ENCODE measurements at regions not wholly inside any gene's neighbourhood (a gene's known extent, or its start where the extent isn't known, plus 50 kb on each side); places are given as distances from the start of the nearest gene placed in this dataset.

DNA sequence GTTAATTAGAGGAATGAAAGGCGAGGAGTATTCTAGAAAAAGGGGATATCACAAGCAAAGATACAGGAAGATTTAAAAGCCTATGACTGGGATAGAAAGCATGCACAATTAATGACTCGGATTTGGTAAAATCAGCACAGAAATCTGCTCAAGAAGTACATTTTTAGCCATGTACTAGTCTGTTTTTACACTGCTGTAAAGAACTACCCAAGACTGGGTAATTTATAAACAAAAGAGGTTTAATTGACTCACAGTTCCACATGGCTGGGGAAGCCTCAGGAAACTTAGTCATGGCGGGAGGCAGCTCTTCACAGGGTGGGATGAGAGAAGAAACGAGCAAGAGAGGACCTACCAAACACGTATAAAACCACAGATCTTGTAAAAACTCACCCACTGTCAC is 716.3 kb upstream of the MDGA2 start:
- H3K27ac Mint-ChIP-seq = no peak overlapping the region
- ChIA-PET POLR2A (no interaction called here), CTCF (no interaction called here)
- no peaks in the 10 kb centered on the region for H3K36me3 Mint-ChIP-seq (ENCODE audit: low read depth)
- H3K4me1 Mint-ChIP-seq = no peaks in the 10 kb centered on the region
- no peak overlapping the region for H3K4me3 Mint-ChIP-seq
- H3K27me3 Mint-ChIP-seq = no peaks in the 10 kb centered on the region
- no peak for DNase-seq
- no peaks in the 10 kb centered on the region for H3K9me3 Mint-ChIP-seq

DNA sequence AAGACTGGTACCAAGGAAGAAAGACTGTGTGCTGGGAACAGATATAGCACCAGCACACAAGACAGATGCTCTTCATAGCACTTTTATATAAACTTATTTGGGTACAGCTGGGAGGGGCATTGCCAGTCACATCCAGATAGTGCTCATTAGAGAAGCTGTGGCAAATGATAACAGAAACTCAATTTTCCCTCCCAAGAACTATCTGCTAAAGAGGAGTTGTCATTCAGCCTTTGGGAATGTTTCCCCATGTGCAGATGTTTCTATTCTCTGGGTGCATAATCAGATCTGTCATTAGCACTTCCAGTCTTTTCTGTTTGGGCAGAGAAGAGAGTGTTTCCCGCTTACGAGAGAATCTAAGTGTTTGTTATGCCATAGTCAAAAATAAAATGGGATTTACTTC is 714.9 kb upstream of the MDGA2 start:
- Mint-ChIP-seq H3K9me3 (no peaks in the 10 kb centered on the region), H3K27ac (no peak overlapping the region), H3K4me1 (no peaks in the 10 kb centered on the region), H3K36me3 (ENCODE audit: low read depth) (no peaks in the 10 kb centered on the region), H3K4me3 (no peak overlapping the region), H3K27me3 (no peaks in the 10 kb centered on the region)
- ChIA-PET POLR2A (no interaction called here), CTCF (no interaction called here)
- no peak for DNase-seq

DNA sequence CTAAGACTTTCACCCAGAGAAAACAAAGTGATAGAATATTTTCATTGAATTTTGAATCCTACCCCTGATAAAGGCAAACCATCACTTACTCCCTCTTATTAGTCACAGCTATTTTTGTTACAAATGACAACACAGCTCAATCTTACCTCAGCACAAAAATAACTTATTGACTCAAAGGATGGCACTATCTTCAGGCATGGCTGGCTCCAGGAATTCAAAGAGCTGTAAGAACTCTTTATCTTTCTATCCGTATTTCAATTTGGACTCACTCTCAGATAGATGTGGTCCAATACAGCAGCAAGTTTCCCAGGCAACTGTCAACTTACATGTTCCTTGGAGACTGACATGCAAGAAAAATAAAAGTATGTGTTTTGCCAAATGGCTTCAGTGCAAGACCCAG is 709.4 kb upstream of the MDGA2 start:
- Mint-ChIP-seq H3K4me1 (no peaks in the 10 kb centered on the region), H3K9me3 (peaks cover 11% of the 10 kb centered on the region), H3K27me3 (no peaks in the 10 kb centered on the region), H3K4me3 (no peak overlapping the region), H3K27ac (no peak overlapping the region), H3K36me3 (ENCODE audit: low read depth) (no peaks in the 10 kb centered on the region)
- ChIA-PET POLR2A (no interaction called here), CTCF (no interaction called here)
- DNase-seq = no peak

DNA sequence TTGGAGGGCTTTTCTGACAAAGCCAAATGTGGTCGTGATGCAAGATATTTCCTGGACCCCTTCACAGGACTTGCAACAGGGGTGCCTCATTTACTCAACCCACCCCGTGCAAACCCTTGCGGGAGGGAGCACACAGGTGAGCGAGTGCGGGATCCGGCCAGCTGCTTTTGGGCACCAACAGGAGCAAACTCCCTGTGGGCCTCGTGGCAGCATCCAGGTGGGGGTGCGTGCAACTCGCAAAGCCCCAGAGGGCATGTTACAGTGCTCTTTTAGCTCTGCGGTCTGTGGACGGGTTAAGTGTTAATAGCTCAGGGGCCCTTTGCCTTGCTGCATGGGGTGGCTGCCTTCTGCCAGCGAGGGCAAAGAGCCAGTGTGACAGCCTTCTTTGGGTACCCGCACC is 707.6 kb upstream of the MDGA2 start:
- H3K4me3 Mint-ChIP-seq = no peak overlapping the region
- ChIA-PET CTCF (no interaction called here), POLR2A (no interaction called here)

DNA sequence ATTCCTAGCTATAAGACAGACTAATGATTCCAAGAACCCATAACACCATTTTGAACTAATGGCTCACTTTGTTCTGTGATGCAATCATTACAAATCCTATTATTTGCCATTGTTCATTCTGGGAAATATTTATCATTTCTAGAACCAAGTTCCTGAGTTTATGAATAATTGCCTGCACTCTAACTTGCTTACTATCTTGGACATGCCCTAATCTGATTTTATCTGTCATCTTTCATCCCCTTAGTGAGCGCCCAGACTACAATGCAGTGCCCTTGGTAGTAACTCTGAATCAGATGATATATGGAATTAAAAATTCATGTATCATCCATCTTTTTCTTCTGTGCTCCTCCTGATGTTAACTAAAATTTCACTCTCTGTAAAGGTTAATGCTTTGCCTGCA is 703.1 kb upstream of the MDGA2 start:
- ChIA-PET CTCF (no interaction called here), POLR2A (no interaction called here)
- Mint-ChIP-seq H3K9me3 (peaks cover 6% of the 10 kb centered on the region), H3K4me3 (no peak overlapping the region), H3K27ac (no peak overlapping the region), H3K36me3 (ENCODE audit: low read depth) (no peaks in the 10 kb centered on the region), H3K4me1 (no peaks in the 10 kb centered on the region), H3K27me3 (no peaks in the 10 kb centered on the region)
- no peak for DNase-seq

More for the DNA sequence above, 707.6 kb upstream of the MDGA2 start:
- Mint-ChIP-seq H3K36me3 (ENCODE audit: low read depth) (no peaks in the 10 kb centered on the region), H3K27me3 (no peaks in the 10 kb centered on the region), H3K4me1 (no peaks in the 10 kb centered on the region), H3K9me3 (peaks cover 11% of the 10 kb centered on the region), H3K27ac (no peak overlapping the region)
- no peak for DNase-seq

DNA sequence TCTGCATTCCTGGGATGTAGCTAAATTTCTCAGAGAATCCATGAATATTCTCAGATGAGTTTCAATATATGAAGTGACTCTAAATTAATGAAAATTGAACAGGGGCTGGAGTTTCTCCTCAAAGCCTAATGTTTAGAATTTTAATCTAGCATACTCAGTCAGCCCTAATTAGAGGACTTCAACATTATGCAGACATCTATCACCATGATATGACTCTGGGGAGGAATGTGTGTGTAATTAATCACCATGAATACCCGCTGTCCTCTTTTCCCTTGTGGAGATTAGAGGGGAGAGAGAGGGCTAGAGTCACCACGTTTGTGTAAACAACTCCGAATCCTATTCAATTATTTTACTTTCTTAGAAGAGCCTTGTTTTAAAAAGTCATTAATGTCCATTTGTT is 698.6 kb upstream of the MDGA2 start:
- ChIA-PET POLR2A (no interaction called here), CTCF (no interaction called here)
- H3K4me3 Mint-ChIP-seq = no peak overlapping the region
- H3K9me3 Mint-ChIP-seq = peaks cover 6% of the 10 kb centered on the region
- H3K4me1 Mint-ChIP-seq = no peaks in the 10 kb centered on the region
- H3K27me3 Mint-ChIP-seq = no peaks in the 10 kb centered on the region
- no peak overlapping the region for H3K27ac Mint-ChIP-seq
- no peak for DNase-seq
- no peaks in the 10 kb centered on the region for H3K36me3 Mint-ChIP-seq (ENCODE audit: low read depth)

DNA sequence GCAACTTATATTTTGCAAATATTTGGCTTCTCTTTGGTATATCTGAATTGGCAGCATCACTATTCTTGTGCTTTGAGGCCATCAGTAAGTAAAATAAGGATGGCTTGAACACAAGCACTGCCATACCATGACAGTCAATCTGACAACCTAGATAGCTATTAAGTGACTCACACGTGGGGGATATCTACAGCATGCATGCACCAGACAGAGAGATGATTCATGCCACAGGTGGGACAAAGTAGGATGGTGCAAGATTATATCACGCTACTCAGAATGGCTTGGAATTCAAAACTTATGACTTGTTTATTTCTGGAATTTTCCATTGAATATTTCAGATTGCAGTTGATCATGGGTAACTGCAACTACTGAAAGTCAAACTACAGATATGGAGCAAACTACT is 675.6 kb upstream of the MDGA2 start:
- CTCF ChIA-PET = no interaction called here
- H3K27me3 Mint-ChIP-seq = no peaks in the 10 kb centered on the region
- no peaks in the 10 kb centered on the region for H3K36me3 Mint-ChIP-seq (ENCODE audit: low read depth)
- peaks cover 3% of the 10 kb centered on the region for H3K9me3 Mint-ChIP-seq
- DNase-seq = no peak
- no peak overlapping the region for H3K27ac Mint-ChIP-seq
- no peak overlapping the region for H3K4me3 Mint-ChIP-seq
- POLR2A ChIA-PET = no interaction called here
- no peaks in the 10 kb centered on the region for H3K4me1 Mint-ChIP-seq

DNA sequence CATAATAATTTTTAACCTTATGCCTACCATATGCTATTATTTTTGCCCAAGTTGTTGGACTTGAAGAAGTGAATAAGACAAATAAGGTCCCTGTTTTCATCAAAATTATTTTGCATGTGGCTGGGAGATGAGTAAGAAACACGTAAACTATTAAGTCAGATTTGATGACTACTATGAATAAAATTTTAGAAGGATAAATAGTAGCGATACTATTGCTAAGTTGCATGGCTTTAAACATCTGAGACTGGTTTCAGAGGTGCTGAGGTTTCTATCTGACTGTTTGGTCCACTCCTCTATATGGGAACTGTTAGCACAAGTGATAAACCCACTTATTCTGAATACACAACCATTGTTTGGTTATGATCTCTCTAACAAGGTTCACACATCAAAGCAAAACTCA is 674.3 kb upstream of the MDGA2 start:
- Mint-ChIP-seq H3K9me3 (peaks cover 3% of the 10 kb centered on the region), H3K36me3 (ENCODE audit: low read depth) (no peaks in the 10 kb centered on the region), H3K27me3 (no peaks in the 10 kb centered on the region), H3K4me3 (no peak overlapping the region), H3K4me1 (no peaks in the 10 kb centered on the region), H3K27ac (no peak overlapping the region)
- no peak for DNase-seq
- ChIA-PET POLR2A (no interaction called here), CTCF (no interaction called here)

DNA sequence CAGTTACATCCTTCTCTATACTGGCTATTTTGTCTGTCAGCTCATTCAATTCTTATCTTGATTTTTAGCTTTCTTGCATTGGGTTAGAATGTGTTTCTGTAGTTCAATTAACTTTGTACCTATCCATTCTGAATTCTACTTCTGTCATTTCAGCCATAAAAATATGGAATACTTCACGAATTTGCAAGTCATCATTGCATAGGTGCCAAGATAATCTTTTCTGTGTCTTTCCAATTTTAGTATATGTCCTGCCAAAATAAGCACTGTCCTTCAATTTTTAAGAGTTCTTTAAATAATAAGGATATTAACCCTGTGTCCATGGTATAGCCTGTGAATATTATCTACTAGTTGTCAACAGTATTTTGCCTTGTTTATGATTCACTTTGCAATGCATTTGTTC is 665.7 kb upstream of the MDGA2 start:
- ChIA-PET CTCF (no interaction called here), POLR2A (no interaction called here)
- Mint-ChIP-seq H3K4me3 (no peak overlapping the region), H3K36me3 (ENCODE audit: low read depth) (no peaks in the 10 kb centered on the region), H3K4me1 (no peaks in the 10 kb centered on the region), H3K27ac (no peak overlapping the region), H3K9me3 (no peaks in the 10 kb centered on the region), H3K27me3 (no peaks in the 10 kb centered on the region)
- DNase-seq = no peak

DNA sequence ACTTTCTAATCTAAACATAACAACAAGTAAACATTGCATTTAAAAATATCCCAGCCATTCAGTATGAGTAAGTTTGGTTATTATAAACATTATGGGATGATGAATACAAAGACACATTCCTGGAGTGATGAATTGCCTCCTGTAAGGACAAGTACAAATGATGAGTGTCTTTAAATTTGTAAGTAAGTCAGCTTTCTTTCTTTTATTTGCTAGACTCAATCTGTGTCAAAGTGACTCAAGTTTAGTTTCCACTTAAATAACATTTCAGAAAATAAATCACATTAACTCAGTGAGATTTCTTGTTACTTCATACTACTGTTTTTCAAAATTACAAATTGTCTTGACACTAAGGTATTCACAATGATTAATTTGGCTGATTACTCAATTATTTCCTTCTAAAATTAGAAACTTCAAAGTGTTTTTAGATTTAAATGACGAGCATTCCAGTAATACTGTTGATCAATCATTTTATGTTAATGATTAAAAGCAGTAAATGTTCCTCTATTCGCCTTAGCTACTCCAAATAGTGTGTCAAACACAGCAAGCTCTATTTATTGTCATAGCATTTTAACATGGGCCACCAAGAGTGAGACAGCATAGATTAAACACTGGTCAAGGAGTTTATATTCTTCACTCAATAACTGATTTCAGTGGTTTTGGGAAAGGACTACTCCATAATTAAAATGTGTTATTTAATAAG is 658.0 kb upstream of the MDGA2 start:
- no peak overlapping the region for H3K4me3 Mint-ChIP-seq
- ChIA-PET POLR2A (no interaction called here), CTCF (no interaction called here)
- H3K27ac Mint-ChIP-seq = no peak overlapping the region
- no peaks in the 10 kb centered on the region for H3K27me3 Mint-ChIP-seq
- no peak for DNase-seq
- H3K9me3 Mint-ChIP-seq = peaks cover 7% of the 10 kb centered on the region
- H3K36me3 Mint-ChIP-seq (ENCODE audit: low read depth) = no peaks in the 10 kb centered on the region
- no peaks in the 10 kb centered on the region for H3K4me1 Mint-ChIP-seq

DNA sequence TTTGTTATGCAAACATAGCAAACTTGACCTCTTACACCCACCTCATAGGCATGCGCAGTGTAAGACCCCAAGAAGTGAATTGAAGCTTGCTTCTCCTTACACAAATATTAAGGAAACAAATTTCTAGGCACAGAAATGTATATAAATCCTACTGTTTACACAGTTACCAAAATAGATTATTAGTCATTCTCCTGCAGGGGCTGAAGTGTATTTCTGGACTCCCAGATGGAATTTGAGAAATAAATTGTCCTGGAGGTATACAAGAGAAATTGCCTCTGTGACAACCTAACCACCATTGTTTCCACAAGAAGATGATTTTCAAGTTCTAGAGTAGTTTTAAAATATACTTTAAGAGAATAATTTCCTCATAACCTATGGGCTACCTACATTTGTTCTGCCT is 656.0 kb upstream of the MDGA2 start:
- H3K36me3 Mint-ChIP-seq (ENCODE audit: low read depth) = no peaks in the 10 kb centered on the region
- POLR2A ChIA-PET = no interaction called here

DNA sequence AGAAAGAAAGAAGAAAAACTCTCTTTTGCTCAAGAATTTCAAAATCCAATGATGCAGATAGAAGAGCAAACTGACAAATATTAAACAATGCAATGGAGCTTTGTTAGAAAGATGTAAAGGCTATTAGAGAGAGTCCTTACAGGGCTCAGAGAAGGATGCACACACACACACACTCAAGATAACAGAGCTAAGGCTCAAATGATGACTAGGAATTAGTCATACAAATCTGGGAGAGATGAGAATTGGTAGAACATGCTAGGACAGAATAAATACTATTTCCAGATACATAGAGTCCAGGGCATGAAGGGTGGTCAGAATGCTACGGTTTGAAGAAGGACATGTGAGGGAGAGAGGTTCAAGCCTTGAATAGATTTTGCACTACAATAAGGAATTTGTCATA is 650.1 kb upstream of the MDGA2 start:
- Mint-ChIP-seq H3K36me3 (ENCODE audit: low read depth) (no peaks in the 10 kb centered on the region), H3K27me3 (no peaks in the 10 kb centered on the region), H3K9me3 (peaks cover 6% of the 10 kb centered on the region), H3K27ac (no peak overlapping the region), H3K4me1 (no peaks in the 10 kb centered on the region), H3K4me3 (no peak overlapping the region)
- POLR2A ChIA-PET = no interaction called here
- CTCF ChIA-PET = interaction anchor here (0.7 kb wide), 1 partner anchor 146 kb away, joined by 3 read pairs; no protein-coding TSS in a partner anchor
- DNase-seq = no peak

More for the DNA sequence above, 656.0 kb upstream of the MDGA2 start:
- Mint-ChIP-seq H3K27me3 (no peaks in the 10 kb centered on the region), H3K9me3 (peaks cover 9% of the 10 kb centered on the region), H3K4me3 (no peak overlapping the region), H3K4me1 (no peaks in the 10 kb centered on the region), H3K27ac (no peak overlapping the region)
- DNase-seq = no peak
- CTCF ChIA-PET = no interaction called here

DNA sequence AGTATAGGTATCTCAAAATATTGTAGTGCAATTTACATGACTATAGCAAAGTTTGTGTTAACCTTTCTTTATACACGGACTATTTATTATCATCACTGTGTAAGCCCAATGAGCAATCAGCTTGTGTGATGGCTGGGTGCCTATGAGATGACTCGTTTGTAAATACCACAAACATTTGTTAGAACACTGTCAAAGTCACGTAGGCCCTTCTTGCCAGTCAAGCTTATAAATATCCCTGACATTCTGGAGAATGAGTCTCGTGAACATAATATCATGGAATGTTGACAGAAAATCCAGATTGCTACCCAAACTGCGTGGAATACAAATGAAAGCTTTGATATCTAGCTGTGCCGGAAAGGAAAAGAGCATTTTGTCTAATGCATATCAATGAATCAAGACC is 648.3 kb upstream of the MDGA2 start:
- no peak overlapping the region for H3K27ac Mint-ChIP-seq

DNA sequence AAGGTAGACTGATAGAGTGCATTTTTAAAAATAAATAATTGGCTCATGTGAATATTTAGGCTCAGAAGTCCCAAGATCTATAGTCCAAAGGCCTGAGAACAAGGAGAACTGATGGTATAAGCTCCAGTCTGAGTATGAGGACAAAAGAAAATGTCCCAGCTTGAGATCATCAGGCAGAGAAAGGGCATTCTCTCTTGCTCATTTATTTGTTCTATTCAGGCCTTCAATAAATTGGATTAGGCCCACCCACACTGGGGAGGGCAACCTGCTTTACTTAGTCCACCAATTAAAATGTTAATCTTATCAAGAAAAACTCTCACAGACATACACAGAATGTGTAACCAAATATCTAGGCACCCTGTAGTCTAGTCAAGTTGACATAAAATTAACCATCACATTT is 644.4 kb upstream of the MDGA2 start:
- ChIA-PET POLR2A (no interaction called here), CTCF (no interaction called here)
- no peaks in the 10 kb centered on the region for H3K27me3 Mint-ChIP-seq
- no peaks in the 10 kb centered on the region for H3K36me3 Mint-ChIP-seq (ENCODE audit: low read depth)
- no peaks in the 10 kb centered on the region for H3K4me1 Mint-ChIP-seq
- peaks cover 3% of the 10 kb centered on the region for H3K9me3 Mint-ChIP-seq
- DNase-seq = no peak
- no peak overlapping the region for H3K27ac Mint-ChIP-seq
- no peak overlapping the region for H3K4me3 Mint-ChIP-seq

More for the DNA sequence above, 648.3 kb upstream of the MDGA2 start:
- peaks cover 6% of the 10 kb centered on the region for H3K9me3 Mint-ChIP-seq
- no peaks in the 10 kb centered on the region for H3K36me3 Mint-ChIP-seq (ENCODE audit: low read depth)
- no peaks in the 10 kb centered on the region for H3K27me3 Mint-ChIP-seq
- ChIA-PET CTCF (interaction anchor here (0.8 kb wide), 1 partner anchor 51 kb away, joined by 3 read pairs; no protein-coding TSS in a partner anchor), POLR2A (no interaction called here)
- DNase-seq = no peak
- H3K4me3 Mint-ChIP-seq = no peak overlapping the region
- no peaks in the 10 kb centered on the region for H3K4me1 Mint-ChIP-seq

DNA sequence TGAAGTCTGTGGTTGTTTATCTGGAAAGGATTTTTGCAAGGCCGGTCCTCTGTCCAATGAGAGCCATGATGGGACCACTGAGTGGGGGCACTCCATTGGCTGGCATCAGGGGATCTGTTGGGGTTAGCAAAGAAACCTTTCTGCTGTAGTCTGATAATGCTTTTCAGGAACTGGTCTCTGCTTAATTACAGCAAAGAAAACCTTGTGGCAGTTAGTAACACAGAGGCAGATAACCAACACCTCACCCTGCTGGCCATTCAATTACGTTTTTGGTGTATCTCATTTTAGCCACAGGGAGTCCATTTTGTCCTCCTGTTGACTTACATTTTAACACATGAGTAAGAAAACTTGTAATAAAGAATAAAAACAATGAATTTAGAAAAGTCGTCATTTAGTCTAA is 629.3 kb upstream of the MDGA2 start:
- peaks cover 4% of the 10 kb centered on the region for H3K9me3 Mint-ChIP-seq
- no peak for DNase-seq
- CTCF ChIA-PET = no interaction called here
- POLR2A ChIA-PET = no interaction called here
- H3K4me3 Mint-ChIP-seq = no peak overlapping the region
- H3K27me3 Mint-ChIP-seq = no peaks in the 10 kb centered on the region
- H3K36me3 Mint-ChIP-seq (ENCODE audit: low read depth) = no peaks in the 10 kb centered on the region
- H3K4me1 Mint-ChIP-seq = no peaks in the 10 kb centered on the region
- H3K27ac Mint-ChIP-seq = no peak overlapping the region
